ENCODE measurements at regions not wholly inside any gene's neighbourhood (a gene's known extent, or its start where the extent isn't known, plus 50 kb on each side); places are given as distances from the start of the nearest gene placed in this dataset.

- no peak for TF ChIP-seq REST (IDR thresholded peaks at IDR 0.05; ENCODE audit: borderline replicate concordance)
Measured at GRCh38 chr7:25868509-25868908, 283.5 kb upstream of the NFE2L3 start (continued).

- Histone ChIP-seq H3K36me3 (ENCODE audit: insufficient read depth, low read length) (no peaks in the 10 kb centered on the region), H3K79me2 (replicated peaks; ENCODE audit: insufficient read depth, low read length) (no peaks in the 10 kb centered on the region), H2AFZ (ENCODE audit: low read depth, low read length) (no peak overlapping the region), H3K27me3 (ENCODE audit: insufficient read depth, low read depth, low read length) (peaks cover 55% of the 10 kb centered on the region), H3F3A (ENCODE audit: insufficient read depth, low read length, poor library complexity, severe bottlenecking) (no peaks in the 10 kb centered on the region), H3K9ac (ENCODE audit: low read length) (no peak overlapping the region), H3K4me2 (ENCODE audit: low read length) (no peak overlapping the region), H4K20me1 (ENCODE audit: insufficient read depth) (no peaks in the 10 kb centered on the region), H3K27ac (ENCODE audit: low read length) (no peak overlapping the region), H3K9me2 (ENCODE audit: insufficient read depth, low read length) (no peaks in the 10 kb centered on the region), H3K4me3 (ENCODE audit: low read length) (no peak overlapping the region), H3K9me3 (ENCODE audit: low read length) (no peaks in the 10 kb centered on the region)
- no peak for TF ChIP-seq MXI1 (conservative IDR thresholded peaks at IDR 0.05; ENCODE audit: poor library complexity, severe bottlenecking)
- TF ChIP-seq RAD21 (conservative IDR thresholded peaks at IDR 0.05): no peak
- TF ChIP-seq CTCF (IDR thresholded peaks at IDR 0.05; ENCODE audit: poor library complexity, severe bottlenecking): no peak
- no peak for TF ChIP-seq EZH2 (IDR thresholded peaks at IDR 0.05; ENCODE audit: borderline replicate concordance, insufficient read depth, low read length, poor library complexity, severe bottlenecking)
- TF ChIP-seq REST (IDR thresholded peaks at IDR 0.05; ENCODE audit: borderline replicate concordance): no peak
- TF ChIP-seq SMC3 (conservative IDR thresholded peaks at IDR 0.05; ENCODE audit: poor library complexity): no peak
- TF ChIP-seq EP300 (conservative IDR thresholded peaks at IDR 0.05; ENCODE audit: poor library complexity, severe bottlenecking): no peak
- TF ChIP-seq TAF1 (IDR thresholded peaks at IDR 0.05; ENCODE audit: low read depth): no peak
- no peak for TF ChIP-seq POLR2AphosphoS5 (IDR thresholded peaks at IDR 0.05)
Measured at GRCh38 chr7:25870574-25870973, 281.4 kb upstream of the NFE2L3 start.

All from neural cell (in vitro differentiated cells).